Type B pancreatic cell (in vitro differentiated cells): ENCODE measurements at regions not wholly inside any gene's neighbourhood (a gene's known extent, or its start where the extent isn't known, plus 50 kb on each side); places are given as distances from the start of the nearest gene placed in this dataset.

Experiments
- DNase-seq: peaks from one replicate; pipeline ENCODE4 v3.0.0; 2021; ENCODE audit warnings: mixed read lengths; ENCODE audit not compliant: unreplicated experiment; ENCODE audit errors: extremely low spot score
- H3K27ac Mint-ChIP-seq: 2 replicates; pipeline ENCODE4 v1.8.0; 2021; ENCODE audit warnings: mild to moderate bottlenecking, mixed read lengths
- H3K27me3 Mint-ChIP-seq: 2 replicates; pipeline ENCODE4 v1.8.0; 2021; ENCODE audit warnings: mixed read lengths
- H3K36me3 Mint-ChIP-seq: 2 replicates; pipeline ENCODE4 v1.8.0; 2021; ENCODE audit warnings: mixed read lengths
- H3K4me1 Mint-ChIP-seq: one replicate; pipeline ENCODE4 v1.8.0; 2021; ENCODE audit warnings: mixed read lengths; ENCODE audit not compliant: unreplicated experiment
- H3K4me3 Mint-ChIP-seq: 2 replicates; pipeline ENCODE4 v1.8.0; 2021; ENCODE audit warnings: mild to moderate bottlenecking, mixed read lengths
- H3K9me3 Mint-ChIP-seq: 2 replicates; pipeline ENCODE4 v1.8.0; 2021; ENCODE audit warnings: mixed read lengths
- TF ChIP-seq, protein P1 (sequence below): fragments of 200-600 bp; sonication (generic); conservative IDR thresholded peaks from 2 replicates; pipeline ENCODE4 v1.5.0; 2021; ENCODE audit warnings: antibody characterized with exemption, mild to moderate bottlenecking

DNA sequence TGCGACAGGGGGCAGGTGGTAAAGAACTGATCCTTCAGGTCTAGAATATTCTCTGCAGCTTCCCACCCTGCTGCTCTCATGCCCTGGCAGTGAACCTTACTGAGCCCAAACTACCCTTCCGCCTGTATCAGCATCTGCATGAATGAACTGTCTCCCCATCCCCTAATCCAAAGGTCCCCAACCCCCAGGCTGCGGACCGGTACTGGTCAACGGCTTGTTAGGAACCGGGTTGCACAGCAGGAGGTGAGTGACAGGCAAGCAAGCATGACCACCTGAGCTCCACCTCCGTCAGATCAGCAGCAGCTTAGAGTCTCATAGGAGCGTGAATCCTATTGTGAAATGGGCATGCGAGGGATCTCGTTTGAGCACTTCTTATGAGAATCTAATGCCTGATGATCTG is 58.2 kb upstream of the LMO1 start:
- Mint-ChIP-seq H3K4me1 (no peaks in the 10 kb centered on the region), H3K27ac (no peak overlapping the region), H3K4me3 (no peak overlapping the region), H3K36me3 (no peaks in the 10 kb centered on the region), H3K9me3 (peaks cover 4% of the 10 kb centered on the region), H3K27me3 (peaks cover 28% of the 10 kb centered on the region)
- TF ChIP-seq, protein P1, sequence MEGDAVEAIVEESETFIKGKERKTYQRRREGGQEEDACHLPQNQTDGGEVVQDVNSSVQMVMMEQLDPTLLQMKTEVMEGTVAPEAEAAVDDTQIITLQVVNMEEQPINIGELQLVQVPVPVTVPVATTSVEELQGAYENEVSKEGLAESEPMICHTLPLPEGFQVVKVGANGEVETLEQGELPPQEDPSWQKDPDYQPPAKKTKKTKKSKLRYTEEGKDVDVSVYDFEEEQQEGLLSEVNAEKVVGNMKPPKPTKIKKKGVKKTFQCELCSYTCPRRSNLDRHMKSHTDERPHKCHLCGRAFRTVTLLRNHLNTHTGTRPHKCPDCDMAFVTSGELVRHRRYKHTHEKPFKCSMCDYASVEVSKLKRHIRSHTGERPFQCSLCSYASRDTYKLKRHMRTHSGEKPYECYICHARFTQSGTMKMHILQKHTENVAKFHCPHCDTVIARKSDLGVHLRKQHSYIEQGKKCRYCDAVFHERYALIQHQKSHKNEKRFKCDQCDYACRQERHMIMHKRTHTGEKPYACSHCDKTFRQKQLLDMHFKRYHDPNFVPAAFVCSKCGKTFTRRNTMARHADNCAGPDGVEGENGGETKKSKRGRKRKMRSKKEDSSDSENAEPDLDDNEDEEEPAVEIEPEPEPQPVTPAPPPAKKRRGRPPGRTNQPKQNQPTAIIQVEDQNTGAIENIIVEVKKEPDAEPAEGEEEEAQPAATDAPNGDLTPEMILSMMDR, result no peak
- DNase-seq, result no peak

DNA sequence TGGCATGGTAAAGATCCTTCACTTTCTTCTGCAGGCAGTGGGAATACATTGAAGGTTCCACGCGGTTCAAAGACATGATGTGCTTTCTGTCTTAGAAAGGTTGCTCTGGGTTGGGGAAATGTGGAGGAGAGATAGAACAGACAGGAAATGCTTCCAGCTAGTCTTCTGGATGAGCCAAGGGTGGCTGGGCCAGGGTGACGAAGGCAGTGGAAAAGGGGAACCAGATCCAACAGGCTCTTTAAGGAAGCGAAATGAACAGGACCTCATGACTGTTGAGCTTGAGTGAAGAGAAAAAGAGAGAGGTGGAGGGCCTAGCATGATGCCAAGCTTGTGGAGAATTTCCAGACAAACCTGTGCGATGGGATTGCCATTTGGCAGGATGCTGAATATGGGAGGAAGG is 56.4 kb upstream of the LMO1 start:
- Mint-ChIP-seq H3K4me3 (no peak overlapping the region), H3K4me1 (peaks cover 13% of the 10 kb centered on the region)

DNA sequence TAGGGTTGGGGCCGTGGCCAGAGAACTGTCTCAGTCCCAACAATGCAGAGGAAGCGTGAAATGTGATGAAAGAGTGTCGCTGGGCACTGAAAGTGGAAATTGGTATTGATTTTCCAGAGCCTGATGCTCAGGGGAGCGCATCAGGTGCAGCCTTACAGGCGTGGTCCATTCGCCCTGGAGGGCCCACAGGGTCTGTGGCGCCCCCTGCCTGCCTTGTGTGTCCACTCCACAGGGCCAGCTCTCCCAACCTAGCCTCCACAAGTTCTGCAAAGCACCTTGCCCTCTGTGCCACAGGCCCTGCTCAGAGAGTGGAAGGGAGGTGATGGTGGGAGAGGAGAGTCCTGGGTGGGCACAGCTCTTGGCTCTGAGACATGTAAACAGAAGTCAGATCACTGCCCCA is 54.9 kb upstream of the LMO1 start:
- Mint-ChIP-seq H3K4me1 (peaks cover 13% of the 10 kb centered on the region), H3K9me3 (peaks cover 4% of the 10 kb centered on the region), H3K27me3 (peaks cover 32% of the 10 kb centered on the region), H3K4me3 (no peak overlapping the region), H3K27ac (no peak overlapping the region), H3K36me3 (no peaks in the 10 kb centered on the region)
- DNase-seq, result no peak
- TF ChIP-seq, protein P1, result peak; percentile 63

More for the DNA sequence above, 56.4 kb upstream of the LMO1 start:
- DNase-seq, result no peak
- Mint-ChIP-seq H3K27ac (no peak overlapping the region), H3K9me3 (peaks cover 4% of the 10 kb centered on the region), H3K27me3 (peaks cover 32% of the 10 kb centered on the region), H3K36me3 (no peaks in the 10 kb centered on the region)
- TF ChIP-seq, protein P1, result no peak

DNA sequence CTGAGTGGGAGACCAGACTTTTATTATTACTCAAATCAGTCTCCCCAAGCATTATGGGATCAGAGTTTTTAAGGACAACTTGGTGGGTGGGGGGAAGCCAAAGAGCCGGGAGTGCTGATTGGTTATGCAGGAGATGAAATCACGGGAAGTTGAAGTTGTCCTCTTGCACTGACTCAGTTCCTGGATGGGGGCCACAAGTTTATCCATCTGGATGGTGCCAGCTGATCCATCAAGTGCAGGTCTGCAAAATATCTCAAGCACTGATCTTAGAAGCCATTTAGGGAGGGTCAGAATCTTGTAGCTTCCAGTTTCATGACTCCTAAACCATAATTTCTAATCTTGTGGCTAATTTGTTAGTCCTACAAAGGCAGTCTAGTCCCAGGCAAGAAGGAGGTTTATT is 53.5 kb upstream of the LMO1 start:
- TF ChIP-seq, protein P1, result no peak
- H3K9me3 Mint-ChIP-seq, result peaks cover 4% of the 10 kb centered on the region
- DNase-seq, result no peak
- H3K27ac Mint-ChIP-seq, result no peak overlapping the region
- H3K4me1 Mint-ChIP-seq, result peaks cover 13% of the 10 kb centered on the region
- H3K27me3 Mint-ChIP-seq, result peaks cover 29% of the 10 kb centered on the region
- H3K4me3 Mint-ChIP-seq, result no peak overlapping the region
- no peaks in the 10 kb centered on the region for H3K36me3 Mint-ChIP-seq

DNA sequence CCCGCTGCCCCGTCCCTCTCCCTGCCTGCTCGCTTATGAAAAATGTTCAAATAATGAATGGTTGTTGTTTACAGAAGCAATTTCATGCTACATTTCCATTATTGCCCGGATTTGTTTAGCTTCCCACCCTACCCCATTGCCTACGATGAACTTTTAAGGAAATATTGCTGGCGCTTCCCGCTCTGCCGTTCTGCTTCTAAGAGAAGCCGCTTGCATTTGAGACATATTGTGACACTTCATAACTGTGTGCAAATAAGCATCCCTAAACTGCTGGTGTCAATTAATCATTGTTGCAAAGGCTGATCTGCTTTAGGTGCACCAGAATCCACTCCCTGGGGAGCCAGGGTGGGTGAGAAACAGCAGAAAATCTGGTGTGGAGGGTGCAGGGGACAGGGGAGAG is 52.3 kb upstream of the LMO1 start:
- DNase-seq, result no peak
- Mint-ChIP-seq H3K4me1 (peaks cover 13% of the 10 kb centered on the region), H3K27me3 (peaks cover 35% of the 10 kb centered on the region), H3K27ac (no peak overlapping the region), H3K4me3 (no peak overlapping the region), H3K36me3 (no peaks in the 10 kb centered on the region), H3K9me3 (peaks cover 4% of the 10 kb centered on the region)
- TF ChIP-seq, protein P1, result no peak

DNA sequence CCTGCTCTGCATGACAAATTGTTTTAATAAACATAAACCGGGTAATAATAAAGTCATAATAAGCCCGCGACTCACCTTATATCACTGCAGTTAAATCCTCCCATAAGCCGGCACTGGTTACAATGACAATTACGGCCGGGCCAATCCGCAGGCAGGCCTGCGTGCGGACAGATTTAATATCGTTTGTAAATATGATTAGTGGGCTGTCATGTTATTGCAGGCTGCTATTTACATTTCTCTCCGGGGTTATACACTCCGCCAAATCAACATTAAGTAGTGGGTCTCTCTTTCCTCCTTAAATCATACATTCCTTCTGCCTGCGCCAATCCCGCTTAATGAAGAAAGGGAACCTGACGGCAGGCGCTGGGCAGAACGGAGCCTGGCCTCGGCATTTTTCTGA is 51.8 kb upstream of the LMO1 start:
- no peaks in the 10 kb centered on the region for H3K36me3 Mint-ChIP-seq
- H3K4me1 Mint-ChIP-seq, result peaks cover 13% of the 10 kb centered on the region
- H3K9me3 Mint-ChIP-seq, result peaks cover 4% of the 10 kb centered on the region
- no peak for DNase-seq
- no peak overlapping the region for H3K4me3 Mint-ChIP-seq
- TF ChIP-seq, protein P1, result no peak
- no peak overlapping the region for H3K27ac Mint-ChIP-seq
- peaks cover 35% of the 10 kb centered on the region for H3K27me3 Mint-ChIP-seq
